Pancreas (tissue), 10 donors: ENCODE measurements at regions not wholly inside any gene's neighbourhood (a gene's known extent, or its start where the extent isn't known, plus 50 kb on each side); places are given as distances from the start of the nearest gene placed in this dataset.

Experiments used
- ATAC-seq, 4 donors: fragments of 200-7000 bp; cut with Tn5 transposase; one replicate each; pipeline versions ENCODE4 v1.8.0 to v1.9.1; 2020; ENCODE audit warnings: mild to moderate bottlenecking in 4 of 4, moderate library complexity in 4 of 4
- DNase-seq, 6 donors: peaks; one replicate each; pipeline ENCODE4 v3.0.0-alpha.2; 2020
- FAIRE-seq: peaks from 2 replicates; lab custom pipeline; 2012; peaks lifted over from hg19 to GRCh38; lab: Jason Lieb, UNC
- H3K27ac ChIP-seq, 4 donors: fragments of 200-600 bp; sonication (generic); 1 replicate in 3 of 4; 2 replicates in 1 of 4; pipeline versions ENCODE4 v1.5.0 to v1.8.0; 2020
- H3K27me3 ChIP-seq, 4 donors: fragments of 200-600 bp; one replicate each; pipeline ENCODE4 v1.8.0; 2021
- H3K36me3 ChIP-seq, 3 donors: fragments of 200-600 bp; sonication (generic) in 1 of 3; one replicate each; pipeline versions ENCODE4 v1.5.0 to v1.8.0; 2020 to 2021
- H3K4me1 ChIP-seq, 3 donors: fragments of 200-600 bp; one replicate each; pipeline ENCODE4 v1.8.0; 2021
- H3K4me3 ChIP-seq, 4 donors: fragments of 200-600 bp; sonication (generic) in 2 of 4; one replicate each; pipeline versions ENCODE4 v1.5.0 to v1.8.0; 2020 to 2021
- H3K9me3 ChIP-seq, 4 donors: fragments of 200-600 bp; one replicate each; pipeline ENCODE4 v1.8.0; 2021
- CTCF ChIP-seq, 4 donors: fragments of 200-600 bp; sonication (generic) in 3 of 4; IDR thresholded peaks; one replicate each; pipeline versions ENCODE4 v1.5.0 to v1.8.0; 2021; ENCODE audit warnings: antibody characterized with exemption in 4 of 4
- WGBS, 2 donors: extraction: QIAGEN DNeasy Blood & Tissue Kit; methylation state at CpG; one replicate each; pipeline ENCODE4 v1.1.7; 2013; 5-methylcytosine and 5-hydroxymethylcytosine counted together
- intact Hi-C, 3 donors: fragments of 100-400 bp; cut with DNase I; formaldehyde crosslinking; loops; one replicate each; pipeline versions ENCODE4 v1.11.1 to v1.14.2; 2022
- donor health status: healthy with polysubstance abuse.
- donor health status: DM: no; HTN: no; CAD: no; lungs with moderate emphysema.
- donor health status: DM: no; HTN: no; CAD: no.
- donor health status: control.
- donor health status: control.
- donor health status: Bipolar disorder and iron deficiency.
- donor health status: DM: yes; HTN: yes; CAD: no.
- donor health status: DM: no; HTN: no; CAD: no.
- donor health status: DM: no; HTN: no; CAD: no.
- donor health status: DM: yes; HTN: yes; CAD: no.

DNA sequence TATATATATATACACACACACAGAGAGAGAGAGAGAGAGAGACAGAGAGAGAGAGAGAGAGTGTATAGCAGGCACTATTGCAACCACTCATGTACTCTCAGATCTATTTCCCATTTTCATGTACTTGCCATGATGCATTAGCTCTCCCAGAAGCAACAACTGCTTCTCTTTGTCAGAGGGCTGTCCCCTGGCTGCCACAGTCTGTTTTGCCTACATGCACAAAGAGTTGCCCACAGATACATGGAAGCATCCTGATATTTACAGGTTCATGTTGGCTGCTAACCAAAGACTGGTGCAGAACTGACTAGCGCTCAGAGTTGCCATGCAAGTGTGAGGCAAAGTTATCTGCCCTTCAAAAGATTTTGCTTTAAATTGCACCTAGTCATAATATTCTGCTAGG, 469.3 kb upstream of the ZNF804A start:
- no peak for ATAC-seq
- H3K4me3 ChIP-seq, result no peak overlapping the region
- no peak for FAIRE-seq
- H3K4me1 ChIP-seq, result no peaks in the 10 kb centered on the region
- no peaks in the 10 kb centered on the region for H3K27me3 ChIP-seq
- no peak for TF ChIP-seq CTCF (IDR thresholded peaks at IDR 0.05)
- no peak for DNase-seq
- no peak overlapping the region for H3K27ac ChIP-seq
- no peaks in the 10 kb centered on the region for H3K36me3 ChIP-seq
- WGBS, 2 donors, result 54 to 96% methylated on average over 1 of the region's 1 CpG
- intact Hi-C loops, result no loop called here
- H3K9me3 ChIP-seq, result no peaks in the 10 kb centered on the region

GRCh38 chr2:184137955-184138354, 460.4 kb upstream of the ZNF804A start:
- no peak for FAIRE-seq

DNA sequence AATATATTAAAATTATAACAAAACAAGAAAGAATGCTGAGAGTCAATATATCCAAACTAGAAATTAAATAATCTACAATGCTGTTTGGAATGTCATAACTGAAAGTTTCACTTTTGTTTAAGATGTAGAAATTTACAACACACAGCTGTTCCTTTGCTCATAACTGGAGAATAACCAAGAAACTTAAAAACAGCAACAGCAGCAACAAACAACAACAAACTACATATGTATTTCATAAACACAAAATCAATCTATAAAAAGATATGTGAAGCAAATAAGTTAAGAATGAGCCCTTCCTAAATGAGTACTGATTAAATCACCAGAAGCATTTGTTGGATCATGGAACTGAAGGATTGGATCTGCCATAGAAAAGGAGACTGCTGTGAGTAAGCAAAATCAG, 456.5 kb upstream of the ZNF804A start:
- H3K27me3 ChIP-seq, result no peaks in the 10 kb centered on the region
- no peaks in the 10 kb centered on the region for H3K4me1 ChIP-seq
- H3K27ac ChIP-seq, result no peak overlapping the region
- FAIRE-seq (no peak), DNase-seq (no peak), ATAC-seq (no peak)
- TF ChIP-seq CTCF (IDR thresholded peaks at IDR 0.05), result no peak
- no peak overlapping the region for H3K4me3 ChIP-seq
- no peaks in the 10 kb centered on the region for H3K36me3 ChIP-seq
- intact Hi-C loops, result no loop called here
- H3K9me3 ChIP-seq, result no peaks in the 10 kb centered on the region

More at GRCh38 chr2:184137955-184138354, 460.4 kb upstream of the ZNF804A start:
- Histone ChIP-seq H3K36me3 (no peaks in the 10 kb centered on the region), H3K27ac (no peak overlapping the region), H3K27me3 (no peaks in the 10 kb centered on the region), H3K4me1 (no peaks in the 10 kb centered on the region), H3K4me3 (no peak overlapping the region), H3K9me3 (no peaks in the 10 kb centered on the region)
- WGBS, 2 donors, result 93 to 100% methylated on average over 1 of the region's 1 CpG
- ATAC-seq (no peak), DNase-seq (peak in 1 of 6 donors; percentile 28)
- no peak for TF ChIP-seq CTCF (IDR thresholded peaks at IDR 0.05)
- intact Hi-C loops, result no loop called here

DNA sequence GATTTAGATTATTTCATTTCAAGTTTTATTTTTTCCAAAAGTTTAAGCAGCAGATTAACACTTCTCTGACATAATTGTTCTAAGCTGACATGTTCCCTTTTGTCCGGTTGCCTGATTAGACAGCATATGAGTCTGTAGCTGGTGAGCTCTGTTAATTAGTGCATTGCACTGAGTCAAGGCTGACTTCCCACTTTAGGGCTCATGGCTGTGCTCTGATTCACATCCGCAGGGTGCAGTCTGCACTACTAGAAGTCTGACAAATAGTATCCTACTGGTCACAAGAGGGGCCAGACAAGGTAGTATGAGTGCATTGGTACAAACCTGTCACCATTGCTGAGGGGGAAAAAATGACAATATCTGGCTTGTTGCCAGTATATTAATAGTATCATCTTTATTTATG, 443.9 kb upstream of the ZNF804A start:
- ATAC-seq, result no peak
- no peak for DNase-seq
- no peaks in the 10 kb centered on the region for H3K9me3 ChIP-seq
- no peak overlapping the region for H3K4me3 ChIP-seq
- intact Hi-C loops, result no loop called here
- 78 to 84% methylated on average over 2 of the region's 2 CpGs for WGBS, 2 donors
- TF ChIP-seq CTCF (IDR thresholded peaks at IDR 0.05), result no peak
- no peak for FAIRE-seq
- H3K27ac ChIP-seq, result no peak overlapping the region
- no peaks in the 10 kb centered on the region for H3K27me3 ChIP-seq
- H3K36me3 ChIP-seq, result no peaks in the 10 kb centered on the region
- H3K4me1 ChIP-seq, result no peaks in the 10 kb centered on the region

- no peaks in the 10 kb centered on the region for H3K4me1 ChIP-seq
- H3K27ac ChIP-seq, result no peak overlapping the region
- DNase-seq (no peak), FAIRE-seq (no peak), ATAC-seq (no peak)
- intact Hi-C loops, result no loop called here
- WGBS, 2 donors, result 71 to 80% methylated on average over 1 of the region's 1 CpG
- no peaks in the 10 kb centered on the region for H3K9me3 ChIP-seq
- no peaks in the 10 kb centered on the region for H3K36me3 ChIP-seq
- no peaks in the 10 kb centered on the region for H3K27me3 ChIP-seq
- no peak for TF ChIP-seq CTCF (IDR thresholded peaks at IDR 0.05)
- H3K4me3 ChIP-seq, result no peak overlapping the region
Measured at GRCh38 chr2:184155791-184156190, 442.5 kb upstream of the ZNF804A start.
